ENCODE measurements at regions not wholly inside any gene's neighbourhood (a gene's known extent, or its start where the extent isn't known, plus 50 kb on each side); places are given as distances from the start of the nearest gene placed in this dataset.

DNA sequence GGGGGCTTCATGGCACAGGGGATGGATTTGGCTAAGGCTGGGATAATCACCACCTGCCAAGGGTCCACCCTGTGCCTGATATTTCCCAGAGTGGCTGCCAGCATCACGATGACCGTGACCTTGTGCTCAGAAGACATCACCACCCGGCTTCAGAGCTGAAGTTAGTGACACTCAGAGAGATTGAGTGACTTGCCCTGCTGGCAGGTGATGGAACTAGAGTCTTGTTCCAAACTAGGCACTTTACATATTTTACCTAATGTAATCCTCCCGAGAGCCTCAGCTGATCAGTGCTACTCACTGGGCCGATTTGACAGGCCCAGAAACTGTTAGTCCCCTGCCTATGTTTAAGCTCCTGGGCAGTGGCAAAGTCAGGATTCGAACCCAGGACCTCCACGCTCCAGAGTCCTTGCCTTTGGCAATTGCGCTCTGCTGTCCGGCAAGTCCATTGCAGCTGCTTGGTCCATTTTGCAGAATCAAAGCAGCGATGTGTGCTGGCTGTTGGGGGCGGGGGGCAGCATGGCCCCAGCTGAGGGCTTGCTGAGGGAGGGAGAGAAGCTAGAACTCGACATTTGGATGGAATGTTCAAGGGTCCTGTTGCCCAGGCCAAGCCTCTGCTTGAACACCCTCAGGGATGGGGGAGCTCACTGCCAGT, 74.8 kb upstream of the GATA2 start:
- Histone ChIP-seq H2AFZ (ENCODE audit: insufficient read depth, low read depth, low read length, poor library complexity, severe bottlenecking) (no peak overlapping the region), H3K9ac (ENCODE audit: low read length) (no peak overlapping the region), H3K79me2 (ENCODE audit: control insufficient read depth, insufficient read depth, low read length) (no peaks in the 10 kb centered on the region), H3K4me2 (replicated peaks; ENCODE audit: low read depth, low read length, poor library complexity, severe bottlenecking) (no peak overlapping the region), H3K36me3 (replicated peaks in 1 of 2; ENCODE audit: control extremely low read depth in 1 of 2, control insufficient read depth in 1 of 2, extremely low read depth in 1 of 2, insufficient read depth in 2 of 2, low read length in 1 of 2) (no peaks in the 10 kb centered on the region), H3K4me1 (ENCODE audit: control insufficient read depth in 2 of 2, insufficient read depth in 2 of 2, low read length in 2 of 2) (no peaks in the 10 kb centered on the region), H3K27me3 (replicated peaks in 1 of 4; ENCODE audit: control extremely low read depth in 1 of 4, control insufficient read depth in 3 of 4, insufficient read depth in 4 of 4, low read length in 3 of 4) (peaks cover 0 to under 1% (median 0%) of the 10 kb centered on the region in 4 experiments), H3K27ac (ENCODE audit: low read length in 2 of 2) (no peak overlapping the region), H3K4me3 (ENCODE audit: control extremely low read depth in 1 of 5, extremely low read depth in 1 of 5, insufficient read depth in 1 of 5, low read depth in 2 of 5, low read length in 4 of 5) (no peak overlapping the region), H3K9me3 (ENCODE audit: control extremely low read depth in 1 of 3, control insufficient read depth in 2 of 3, insufficient read depth in 1 of 3, low read length in 2 of 3) (peaks cover 0 to 3% (median 0%) of the 10 kb centered on the region in 3 donors), H4K20me1 (ENCODE audit: control insufficient read depth, insufficient read depth, low read length, poor library complexity, severe bottlenecking) (no peaks in the 10 kb centered on the region)
- ChIA-PET POLR2A (no interaction called here), CTCF (no interaction called here)
- Mint-ChIP-seq H3K9me3 (ENCODE audit: insufficient read depth) (no peaks in the 10 kb centered on the region), H3K4me3 (no peak overlapping the region), H3K4me1 (no peaks in the 10 kb centered on the region), H3K27me3 (peaks cover 22% of the 10 kb centered on the region), H3K27ac (no peak overlapping the region)
- TF ChIP-seq EZH2 (IDR thresholded peaks at IDR 0.05; ENCODE audit: borderline replicate concordance, insufficient read depth, low read depth, low read length, poor library complexity, severe bottlenecking) = no peak
- TF ChIP-seq, protein P1, sequence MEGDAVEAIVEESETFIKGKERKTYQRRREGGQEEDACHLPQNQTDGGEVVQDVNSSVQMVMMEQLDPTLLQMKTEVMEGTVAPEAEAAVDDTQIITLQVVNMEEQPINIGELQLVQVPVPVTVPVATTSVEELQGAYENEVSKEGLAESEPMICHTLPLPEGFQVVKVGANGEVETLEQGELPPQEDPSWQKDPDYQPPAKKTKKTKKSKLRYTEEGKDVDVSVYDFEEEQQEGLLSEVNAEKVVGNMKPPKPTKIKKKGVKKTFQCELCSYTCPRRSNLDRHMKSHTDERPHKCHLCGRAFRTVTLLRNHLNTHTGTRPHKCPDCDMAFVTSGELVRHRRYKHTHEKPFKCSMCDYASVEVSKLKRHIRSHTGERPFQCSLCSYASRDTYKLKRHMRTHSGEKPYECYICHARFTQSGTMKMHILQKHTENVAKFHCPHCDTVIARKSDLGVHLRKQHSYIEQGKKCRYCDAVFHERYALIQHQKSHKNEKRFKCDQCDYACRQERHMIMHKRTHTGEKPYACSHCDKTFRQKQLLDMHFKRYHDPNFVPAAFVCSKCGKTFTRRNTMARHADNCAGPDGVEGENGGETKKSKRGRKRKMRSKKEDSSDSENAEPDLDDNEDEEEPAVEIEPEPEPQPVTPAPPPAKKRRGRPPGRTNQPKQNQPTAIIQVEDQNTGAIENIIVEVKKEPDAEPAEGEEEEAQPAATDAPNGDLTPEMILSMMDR (IDR thresholded peaks at IDR 0.05) = no peak
- WGBS (ENCODE audit: insufficient coverage) = 91% methylated on average over 10 of the region's 12 CpGs
- intact Hi-C loops (cut with micrococcal nuclease) = no loop called here
- ATAC-seq (ENCODE audit: low read depth) (no peak), DNase-seq (no peak)

DNA sequence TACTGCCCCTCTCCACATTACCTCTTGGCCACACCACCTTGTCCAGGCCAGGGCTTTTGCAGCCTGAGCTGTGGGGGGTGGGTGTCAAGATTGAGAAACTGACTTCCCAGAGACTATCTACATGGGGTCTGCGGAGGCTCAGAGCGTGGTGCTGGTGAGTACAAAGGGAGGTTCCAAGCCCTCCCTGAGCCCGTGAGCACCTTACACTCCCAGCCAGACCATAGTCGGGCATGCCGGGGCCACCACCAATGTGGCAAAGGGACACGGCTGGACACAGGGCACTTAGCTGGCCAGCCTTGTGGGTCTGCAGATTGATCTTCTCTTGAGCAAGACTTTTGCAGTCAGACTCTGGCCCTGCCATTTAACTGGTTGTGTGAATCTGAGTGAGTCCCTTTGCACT, 74.1 kb upstream of the GATA2 start:
- 97% methylated on average over 4 of the region's 6 CpGs for WGBS (ENCODE audit: insufficient coverage)
- H3K9me3 Mint-ChIP-seq (ENCODE audit: insufficient read depth) = no peaks in the 10 kb centered on the region
- Histone ChIP-seq H3K4me1 (ENCODE audit: control insufficient read depth in 2 of 2, insufficient read depth in 2 of 2, low read length in 2 of 2) (no peaks in the 10 kb centered on the region), H3K9ac (ENCODE audit: low read length) (no peak overlapping the region), H3K9me3 (ENCODE audit: control extremely low read depth in 1 of 3, control insufficient read depth in 2 of 3, insufficient read depth in 1 of 3, low read length in 2 of 3) (peaks cover 0 to 3% (median 0%) of the 10 kb centered on the region in 3 donors), H3K4me3 (ENCODE audit: control extremely low read depth in 1 of 5, extremely low read depth in 1 of 5, insufficient read depth in 1 of 5, low read depth in 2 of 5, low read length in 4 of 5) (no peak overlapping the region), H3K27me3 (replicated peaks in 1 of 4; ENCODE audit: control extremely low read depth in 1 of 4, control insufficient read depth in 3 of 4, insufficient read depth in 4 of 4, low read length in 3 of 4) (no peaks in the 10 kb centered on the region), H3K79me2 (ENCODE audit: control insufficient read depth, insufficient read depth, low read length) (no peaks in the 10 kb centered on the region), H2AFZ (ENCODE audit: insufficient read depth, low read depth, low read length, poor library complexity, severe bottlenecking) (no peak overlapping the region), H3K36me3 (replicated peaks in 1 of 2; ENCODE audit: control extremely low read depth in 1 of 2, control insufficient read depth in 1 of 2, extremely low read depth in 1 of 2, insufficient read depth in 2 of 2, low read length in 1 of 2) (no peaks in the 10 kb centered on the region), H4K20me1 (ENCODE audit: control insufficient read depth, insufficient read depth, low read length, poor library complexity, severe bottlenecking) (no peaks in the 10 kb centered on the region), H3K27ac (ENCODE audit: low read length in 2 of 2) (no peak overlapping the region), H3K4me2 (replicated peaks; ENCODE audit: low read depth, low read length, poor library complexity, severe bottlenecking) (no peak overlapping the region)
- intact Hi-C loops (cut with micrococcal nuclease) = no loop called here
- no peak for DNase-seq
- ATAC-seq (ENCODE audit: low read depth) = no peak
- no peaks in the 10 kb centered on the region for H3K4me1 Mint-ChIP-seq
- no peak for TF ChIP-seq EZH2 (IDR thresholded peaks at IDR 0.05; ENCODE audit: borderline replicate concordance, insufficient read depth, low read depth, low read length, poor library complexity, severe bottlenecking)
- TF ChIP-seq, protein P1 (IDR thresholded peaks at IDR 0.05) = no peak
- peaks cover 19% of the 10 kb centered on the region for H3K27me3 Mint-ChIP-seq
- no peak overlapping the region for H3K27ac Mint-ChIP-seq
- ChIA-PET CTCF (no interaction called here), POLR2A (no interaction called here)
- no peak overlapping the region for H3K4me3 Mint-ChIP-seq
